OCI-LY1 (cell line): ENCODE measurements at regions not wholly inside any gene's neighbourhood (a gene's known extent, or its start where the extent isn't known, plus 50 kb on each side); places are given as distances from the start of the nearest gene placed in this dataset.
"Not testable (repeated sequence)": the region's sequence is repeated elsewhere in the genome, so short reads cannot be mapped to it uniquely, and the experiment has no call there.

Source experiments
- CTCF ChIP-seq: fragments of 200-600 bp; sonication (generic), shearing (Covaris generic); IDR thresholded peaks from 2 replicates; pipeline ENCODE4 v1.5.1; 2017; ENCODE audit warnings: mild to moderate bottlenecking, antibody characterized with exemption, low read length, moderate library complexity, mixed read lengths
- EZH2 ChIP-seq: fragments of 200-600 bp; sonication (generic), shearing (Covaris generic); IDR thresholded peaks from 2 replicates; pipeline ENCODE4 v1.8.0; 2017; ENCODE audit warnings: borderline replicate concordance, mixed run types, mild to moderate bottlenecking, antibody characterized with exemption, low read length, moderate library complexity, mixed read lengths

- not testable (repeated sequence) for TF ChIP-seq CTCF, EZH2
Observed at GRCh38 chr11:67727066-67728040, 52.9 kb upstream of the ALDH3B2 start.
